H1 (cell line): ENCODE measurements at regions not wholly inside any gene's neighbourhood (a gene's known extent, or its start where the extent isn't known, plus 50 kb on each side); places are given as distances from the start of the nearest gene placed in this dataset.

Source experiments
- CTCF ChIA-PET: fragments of 300-600 bp; sonication (Branson Sonifier 250); formaldehyde crosslinking; loops from one replicate; lab custom pipeline; 2021; ENCODE audit not compliant: partially characterized antibody; lab: Charles Lee
- POLR2A ChIA-PET: fragments of 300-600 bp; sonication (Branson Sonifier 250); formaldehyde crosslinking; loops from one replicate; lab custom pipeline; 2021; ENCODE audit warnings: inconsistent platforms; ENCODE audit not compliant: partially characterized antibody; lab: Charles Lee
- DNase-seq, 2 experiments: peaks; one replicate each; pipeline versions ENCODE4 v3.0.0 to v3.0.0-alpha.2; 2010 to 2022; ENCODE audit warnings: low spot score in 2 of 2, low read depth in 1 of 2, mixed read lengths in 1 of 2
- FAIRE-seq: peaks from 2 replicates; lab custom pipeline; 2011; peaks lifted over from hg19 to GRCh38; lab: Jason Lieb, UNC
- H2AFZ ChIP-seq: 2 replicates; pipeline ENCODE4 v1.8.1; 2012; ENCODE audit warnings: low read length, inconsistent platforms
- H2AK5ac ChIP-seq: 2 replicates; pipeline ENCODE4 v1.6.1; 2013; ENCODE audit warnings: low read depth, low read length
- H2BK120ac ChIP-seq: replicated peaks from 2 replicates; pipeline ENCODE3; 2013; ENCODE audit warnings: low read depth, low read length, inconsistent platforms
- H2BK12ac ChIP-seq: 2 replicates; pipeline ENCODE4 v1.6.1; 2013; ENCODE audit warnings: low read depth, low read length
- H2BK15ac ChIP-seq: 2 replicates; pipeline ENCODE4 v1.6.1; 2013; ENCODE audit warnings: low read length
- H2BK20ac ChIP-seq: 2 replicates; pipeline ENCODE4 v1.6.1; 2013; ENCODE audit warnings: low read length
- H2BK5ac ChIP-seq: 2 replicates; pipeline ENCODE4 v1.6.1; 2013; ENCODE audit warnings: low read depth, low read length
- H3K14ac ChIP-seq: 2 replicates; pipeline ENCODE4 v1.6.1; 2013; ENCODE audit warnings: inconsistent platforms; ENCODE audit not compliant: insufficient read length
- H3K18ac ChIP-seq: 2 replicates; pipeline ENCODE4 v1.6.1; 2013; ENCODE audit warnings: low read length; ENCODE audit errors: extremely low read depth
- H3K23ac ChIP-seq: 2 replicates; pipeline ENCODE4 v1.6.1; 2013; ENCODE audit warnings: inconsistent platforms; ENCODE audit not compliant: insufficient read length
- H3K23me2 ChIP-seq: 2 replicates; pipeline ENCODE4 v1.6.1; 2013; ENCODE audit warnings: low read depth, low read length
- H3K27ac ChIP-seq: 2 replicates; pipeline ENCODE4 v1.6.1; 2011; ENCODE audit warnings: low read depth, low read length, inconsistent platforms
- H3K27me3 ChIP-seq, 4 experiments: replicated peaks in 1 of 4; 1 replicate in 1 of 4; 2 replicates in 3 of 4; pipeline versions ENCODE4 v1.6.1 to v1.8.1; 2011 to 2013; ENCODE audit warnings: low read length in 3 of 4, mild to moderate bottlenecking in 3 of 4, inconsistent platforms in 2 of 4, mixed read lengths in 2 of 4, moderate library complexity in 1 of 4; ENCODE audit not compliant: control insufficient read depth in 3 of 4, insufficient read depth in 3 of 4; ENCODE audit errors: extremely low read depth in 1 of 4
- H3K36me3 ChIP-seq, 4 experiments: 2 replicates each; pipeline versions ENCODE4 v1.6.1 to v1.8.1; 2011 to 2013; ENCODE audit warnings: mild to moderate bottlenecking in 4 of 4, low read length in 3 of 4, moderate library complexity in 2 of 4, control low read depth in 1 of 4, inconsistent platforms in 1 of 4; ENCODE audit not compliant: insufficient read depth in 4 of 4, control insufficient read depth in 2 of 4
- H3K4ac ChIP-seq: replicated peaks from 2 replicates; pipeline ENCODE3; 2013; ENCODE audit warnings: low read length, low read depth, mixed read lengths, inconsistent platforms; ENCODE audit not compliant: insufficient read length
- H3K4me1 ChIP-seq, 4 experiments: replicated peaks in 1 of 4; 1 replicate in 1 of 4; 2 replicates in 3 of 4; pipeline versions ENCODE4 v1.6.1 to v1.8.1; 2011 to 2013; ENCODE audit warnings: low read length in 3 of 4, inconsistent platforms in 2 of 4, mixed read lengths in 1 of 4; ENCODE audit not compliant: insufficient read depth in 4 of 4, control insufficient read depth in 3 of 4
- H3K4me2 ChIP-seq, 2 experiments: 2 replicates each; pipeline versions ENCODE4 v1.6.1 to v1.8.1; 2011 to 2013; ENCODE audit warnings: low read depth in 2 of 2, low read length in 2 of 2, control low read depth in 1 of 2, inconsistent platforms in 1 of 2, mild to moderate bottlenecking in 1 of 2; ENCODE audit not compliant: insufficient read depth in 1 of 2
- H3K4me3 ChIP-seq, 4 experiments: fragments of 200-600, 300-600 bp in 1 of 4; sonication (generic), shearing (Covaris generic), sonication (Bioruptor Twin) in 1 of 4; 2 replicates each; pipeline versions ENCODE4 v1.5.1 to v1.8.1; 2011 to 2016; ENCODE audit warnings: low read length in 4 of 4, low read depth in 3 of 4, control low read depth in 2 of 4, inconsistent platforms in 2 of 4, mild to moderate bottlenecking in 2 of 4, mixed read lengths in 1 of 4, moderate library complexity in 1 of 4; ENCODE audit not compliant: insufficient read depth in 2 of 4; ENCODE audit errors: extremely low read depth in 1 of 4
- H3K56ac ChIP-seq: replicated peaks from 2 replicates; pipeline ENCODE3; 2013; ENCODE audit warnings: low read depth, mild to moderate bottlenecking, mixed read lengths, low read length, inconsistent platforms; ENCODE audit not compliant: insufficient read length
- H3K79me1 ChIP-seq: 2 replicates; pipeline ENCODE4 v1.6.1; 2013; ENCODE audit warnings: low read depth, low read length, control low read depth
- H3K79me2 ChIP-seq, 2 experiments: 2 replicates each; pipeline versions ENCODE4 v1.6.1 to v1.8.1; 2012 to 2013; ENCODE audit warnings: low read length in 2 of 2, mild to moderate bottlenecking in 2 of 2, inconsistent platforms in 1 of 2; ENCODE audit not compliant: insufficient read depth in 2 of 2, control insufficient read depth in 1 of 2
- H3K9ac ChIP-seq, 4 experiments: replicated peaks in 1 of 4; 1 replicate in 1 of 4; 2 replicates in 3 of 4; pipeline versions ENCODE4 v1.6.1 to v1.8.1; 2011 to 2013; ENCODE audit warnings: low read depth in 3 of 4, low read length in 3 of 4, control low read depth in 2 of 4, mild to moderate bottlenecking in 2 of 4, moderate library complexity in 2 of 4, inconsistent platforms in 1 of 4; ENCODE audit errors: extremely low read depth in 1 of 4
- H3K9me3 ChIP-seq, 2 experiments: 2 replicates each; pipeline versions ENCODE4 v1.6.1 to v1.8.1; 2012 to 2013; ENCODE audit warnings: mild to moderate bottlenecking in 2 of 2, moderate library complexity in 2 of 2, control low read depth in 1 of 2, inconsistent platforms in 1 of 2, low read depth in 1 of 2, low read length in 1 of 2, mixed read lengths in 1 of 2; ENCODE audit not compliant: insufficient read depth in 2 of 2
- H4K20me1 ChIP-seq, 2 experiments: replicated peaks in 1 of 2; 2 replicates each; pipeline versions ENCODE3 to v1.8.1; 2011 to 2013; ENCODE audit warnings: inconsistent platforms in 2 of 2, low read length in 2 of 2, mild to moderate bottlenecking in 1 of 2; ENCODE audit not compliant: insufficient read depth in 2 of 2, control insufficient read depth in 1 of 2
- H4K5ac ChIP-seq: 2 replicates; pipeline ENCODE4 v1.6.1; 2013; ENCODE audit warnings: low read length, low read depth, mixed read lengths, inconsistent platforms; ENCODE audit not compliant: insufficient read length
- H4K8ac ChIP-seq: 2 replicates; pipeline ENCODE4 v1.8.0; 2013; ENCODE audit warnings: mild to moderate bottlenecking, moderate library complexity, low read length, inconsistent platforms; ENCODE audit not compliant: insufficient read depth; ENCODE audit errors: extremely low read depth
- H4K91ac ChIP-seq: replicated peaks from 2 replicates; pipeline ENCODE3; 2013; ENCODE audit warnings: low read length, mixed read lengths, inconsistent platforms; ENCODE audit not compliant: insufficient read length
- CHD1 ChIP-seq: IDR thresholded peaks from 2 replicates; pipeline ENCODE4 v1.6.1; 2012; ENCODE audit warnings: low read depth, low read length, improper control_type of control experiment
- POU5F1 ChIP-seq: IDR thresholded peaks from 2 replicates; pipeline ENCODE4 v1.6.1; 2011; ENCODE audit warnings: low read depth, mild to moderate bottlenecking, low read length, moderate library complexity
- SUZ12 ChIP-seq: fragments of 200-600 bp; sonication (generic); IDR thresholded peaks from 2 replicates; pipeline ENCODE4 v1.6.1; 2012; ENCODE audit warnings: mild to moderate bottlenecking, inconsistent platforms, low read length, moderate library complexity, mixed read lengths
- WGBS, 2 experiments: shearing (Covaris generic) in 1 of 2; methylation state at CpG; one replicate each; pipeline versions ENCODE4 v1.1.6 to v1.1.7; 2013 to 2015; ENCODE audit warnings: low lambda C conversion rate in 2 of 2, mixed read lengths in 2 of 2, inconsistent platforms in 1 of 2, low coverage in 1 of 2, missing lambda C conversion rate in 1 of 2; ENCODE audit not compliant: insufficient replicate concordance in 2 of 2, insufficient coverage in 1 of 2, insufficient read length in 1 of 2; ENCODE audit errors: extremely low coverage in 1 of 2, missing lambda C conversion rate in 1 of 2; 5-methylcytosine and 5-hydroxymethylcytosine counted together

- H2BK12ac ChIP-seq, result no peak overlapping the region
- H4K8ac ChIP-seq, result no peak overlapping the region
- no peak overlapping the region for H3K18ac ChIP-seq
- H3K79me2 ChIP-seq, result no peaks in the 10 kb centered on the region
- H3K9ac ChIP-seq, result no peak overlapping the region
- no peak overlapping the region for H2AK5ac ChIP-seq
- CTCF ChIA-PET, result no interaction called here
- no peak overlapping the region for H3K56ac ChIP-seq
- no peaks in the 10 kb centered on the region for H4K20me1 ChIP-seq
- H3K23ac ChIP-seq, result no peak overlapping the region
- H2BK5ac ChIP-seq, result no peak overlapping the region
- WGBS, 2 experiments, result 100% methylated on average over 2 of the region's 2 CpGs; no CpG with 5 or more reads in 1 of the 2 experiments
- POLR2A ChIA-PET, result no interaction called here
- no peak overlapping the region for H3K4me2 ChIP-seq
- no peak overlapping the region for H2BK20ac ChIP-seq
- H3K4me3 ChIP-seq, result no peak overlapping the region
- no peak overlapping the region for H3K27ac ChIP-seq
- no peaks in the 10 kb centered on the region for H3K36me3 ChIP-seq
- no peak overlapping the region for H4K5ac ChIP-seq
- H3K27me3 ChIP-seq, result peaks cover 0 to 2% (median 0%) of the 10 kb centered on the region in 4 experiments; a peak in 1 of 7 replicates
- no peak for TF ChIP-seq CHD1
- no peak for TF ChIP-seq POU5F1
- TF ChIP-seq SUZ12, result no peak
- DNase-seq (no peak), FAIRE-seq (no peak)
- H3K14ac ChIP-seq, result no peak overlapping the region
- no peak overlapping the region for H2BK120ac ChIP-seq
- H3K9me3 ChIP-seq, result no peaks in the 10 kb centered on the region
- no peak overlapping the region for H2BK15ac ChIP-seq
- H3K79me1 ChIP-seq, result no peaks in the 10 kb centered on the region
- H3K23me2 ChIP-seq, result no peaks in the 10 kb centered on the region
- H2AFZ ChIP-seq, result no peak overlapping the region
- no peak overlapping the region for H3K4ac ChIP-seq
- no peaks in the 10 kb centered on the region for H3K4me1 ChIP-seq
- H4K91ac ChIP-seq, result no peak overlapping the region
These were observed 186.4 kb downstream of the GATA3 start for GRCh38 chr10:8240861-8241260.
